GM21717 (cell line): ENCODE measurements at regions not wholly inside any gene's neighbourhood (a gene's known extent, or its start where the extent isn't known, plus 50 kb on each side); places are given as distances from the start of the nearest gene placed in this dataset.

Source experiments
- ATAC-seq: cut with Tn5 transposase; IDR thresholded peaks from one replicate; pipeline ENCODE4 v1.9.1; 2021; ENCODE audit warnings: mild to moderate bottlenecking, moderate library complexity; ENCODE audit not compliant: unreplicated experiment

- no peak for ATAC-seq
Observed at GRCh38 chr2:5985536-5986385, 293.6 kb downstream of the SOX11 start.

GRCh38 chr2:5986801-5987787, 294.9 kb downstream of the SOX11 start:
- no peak for ATAC-seq

GRCh38 chr2:5988120-5988519, 295.9 kb downstream of the SOX11 start:
- no peak for ATAC-seq

GRCh38 chr2:5990086-5990485, 297.9 kb downstream of the SOX11 start:
- no peak for ATAC-seq

- no peak for ATAC-seq
Observed at GRCh38 chr2:5991305-5991968, 299.3 kb downstream of the SOX11 start.

- ATAC-seq, result no peak
Observed at GRCh38 chr2:5995832-5996231, 303.6 kb downstream of the SOX11 start.

- no peak for ATAC-seq
Observed at GRCh38 chr2:6008186-6008585, 316.0 kb downstream of the SOX11 start.

GRCh38 chr2:6008726-6009125, 316.5 kb downstream of the SOX11 start:
- ATAC-seq, result no peak

GRCh38 chr2:6010163-6010562, 318.0 kb downstream of the SOX11 start:
- ATAC-seq, result no peak

GRCh38 chr2:6011921-6012320, 319.7 kb downstream of the SOX11 start:
- ATAC-seq, result no peak

- no peak for ATAC-seq
Observed at GRCh38 chr2:6017736-6018286, 325.6 kb downstream of the SOX11 start.

GRCh38 chr2:6024229-6024628, 332.0 kb downstream of the SOX11 start:
- ATAC-seq, result no peak

GRCh38 chr2:6024784-6025183, 332.6 kb downstream of the SOX11 start:
- ATAC-seq, result no peak

- no peak for ATAC-seq
Observed at GRCh38 chr2:6025391-6025790, 333.2 kb downstream of the SOX11 start.

- no peak for ATAC-seq
Observed at GRCh38 chr2:6027066-6027465, 334.9 kb downstream of the SOX11 start.

GRCh38 chr2:6031200-6031867, 339.1 kb downstream of the SOX11 start:
- no peak for ATAC-seq

- no peak for ATAC-seq
Observed at GRCh38 chr2:6036211-6036610, 344.0 kb downstream of the SOX11 start.

- ATAC-seq, result no peak
Observed at GRCh38 chr2:6043238-6043637, 351.1 kb downstream of the SOX11 start.

GRCh38 chr2:6052649-6053048, 360.5 kb downstream of the SOX11 start:
- ATAC-seq, result no peak

- ATAC-seq, result no peak
Observed at GRCh38 chr2:6053743-6054142, 361.6 kb downstream of the SOX11 start.
